GM21381 (cell line): ENCODE measurements at regions not wholly inside any gene's neighbourhood (a gene's known extent, or its start where the extent isn't known, plus 50 kb on each side); places are given as distances from the start of the nearest gene placed in this dataset.

Experiments used
- ATAC-seq: cut with Tn5 transposase; IDR thresholded peaks from one replicate; pipeline ENCODE4 v1.9.1; 2021; ENCODE audit warnings: mild to moderate bottlenecking, moderate library complexity; ENCODE audit not compliant: unreplicated experiment

DNA sequence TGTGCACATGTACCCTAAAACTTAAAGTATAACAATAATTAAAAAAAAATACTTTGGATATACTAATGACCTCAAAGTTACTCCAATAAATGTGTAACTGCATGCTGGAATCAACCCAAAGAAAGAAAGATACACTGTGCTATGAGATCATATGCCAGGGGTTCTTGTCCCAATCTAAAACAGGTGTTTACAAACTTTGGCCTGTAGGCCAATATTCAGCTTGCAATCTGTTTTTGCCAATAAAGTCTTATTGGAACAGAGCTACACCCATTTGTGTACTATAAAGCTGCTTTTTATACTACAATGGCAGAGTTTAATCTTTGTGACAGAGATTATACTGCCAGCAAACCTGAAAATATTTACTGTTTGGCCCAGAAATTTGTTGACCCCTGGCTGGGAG is 138.8 kb upstream of the AFF2 start:
- no peak for ATAC-seq

DNA sequence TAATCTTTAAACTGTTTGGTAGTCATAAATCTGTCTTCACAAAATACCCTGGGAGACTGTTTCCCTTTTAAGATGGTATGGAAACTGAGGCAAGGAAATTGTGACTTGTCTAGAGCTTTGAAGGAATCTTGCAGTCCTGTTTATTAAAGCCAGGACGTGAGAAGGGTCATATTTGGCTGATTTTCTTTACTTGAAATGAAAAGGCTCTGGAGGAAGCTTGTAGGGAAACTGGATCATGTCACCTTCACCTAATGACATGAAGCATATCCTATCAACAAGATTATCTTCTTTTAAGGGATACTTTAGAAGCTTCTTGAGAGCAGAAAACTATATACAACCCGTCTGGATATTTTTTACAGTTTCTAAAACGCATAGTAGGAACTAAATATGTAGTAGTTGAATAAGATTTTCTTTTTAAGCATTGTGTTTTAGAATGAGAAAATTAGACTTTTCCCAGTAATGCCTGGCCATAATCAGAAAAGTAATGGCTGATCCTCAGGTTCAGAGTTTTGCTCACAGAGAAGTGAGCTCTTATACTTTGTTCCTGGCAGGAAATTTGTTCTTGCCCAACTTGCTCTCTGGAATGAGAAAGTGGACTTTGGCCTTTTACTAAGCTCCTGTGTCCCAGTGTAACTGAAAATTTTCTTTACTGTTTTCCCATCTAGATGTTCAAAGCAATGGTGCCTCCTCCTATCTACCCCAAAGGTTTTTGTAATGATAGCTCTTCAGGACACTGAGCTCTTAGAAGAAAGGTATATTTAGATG is 136.8 kb upstream of the AFF2 start:
- no peak for ATAC-seq

GRCh38 chrX:148365233-148365632 is 135.2 kb upstream of the AFF2 start:
- ATAC-seq, result no peak

DNA sequence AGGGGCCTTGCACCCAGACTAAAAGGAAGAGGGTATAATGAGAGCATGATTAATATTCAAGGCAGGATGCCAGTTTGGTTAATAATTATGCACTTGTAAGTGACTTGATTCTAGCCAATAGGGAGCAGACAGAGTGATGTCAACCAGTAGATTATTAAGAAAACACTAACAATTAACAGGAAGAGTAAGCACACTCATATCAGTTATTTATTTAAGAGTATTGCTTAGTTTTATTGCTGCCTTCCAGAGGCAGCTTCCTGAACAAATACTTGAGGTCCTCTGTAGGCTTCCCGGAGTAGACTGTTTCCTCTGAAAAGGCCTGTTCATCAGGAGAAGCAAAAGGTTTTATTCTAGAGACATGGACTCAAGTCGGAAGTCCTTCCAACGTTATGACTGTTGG is 129.1 kb upstream of the AFF2 start:
- no peak for ATAC-seq

DNA sequence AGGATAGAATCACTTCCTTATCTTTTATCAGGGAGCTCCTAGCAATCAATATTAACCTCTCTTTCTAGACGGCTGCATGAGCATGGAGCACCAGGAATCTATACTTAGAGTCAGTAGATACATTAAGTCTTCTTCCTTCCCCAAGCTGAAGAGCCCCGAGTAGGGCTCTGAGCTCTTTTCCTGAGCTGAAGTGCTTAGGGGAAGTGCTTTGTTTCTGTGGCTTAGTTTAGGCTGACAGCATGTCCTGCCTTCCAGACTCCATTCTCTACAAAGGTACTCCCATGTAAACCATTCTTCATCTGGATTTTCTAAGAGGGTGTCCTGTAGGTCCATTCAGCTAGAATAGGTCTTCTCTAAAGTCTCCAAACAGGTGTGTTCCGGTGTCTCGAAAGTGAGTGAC is 127.5 kb upstream of the AFF2 start:
- ATAC-seq, result no peak

- ATAC-seq, result no peak
Observed at GRCh38 chrX:148376342-148376741, 124.1 kb upstream of the AFF2 start.

GRCh38 chrX:148380107-148380506 is 120.3 kb upstream of the AFF2 start:
- ATAC-seq, result peak; percentile 1

GRCh38 chrX:148380650-148381561 is 119.5 kb upstream of the AFF2 start:
- ATAC-seq, result peak; percentile 94

- peak; percentile 32 for ATAC-seq
Observed at GRCh38 chrX:148381603-148382002, 118.8 kb upstream of the AFF2 start.

- no peak for ATAC-seq
Observed at GRCh38 chrX:148382983-148383382, 117.4 kb upstream of the AFF2 start.

GRCh38 chrX:148385471-148385870 is 114.9 kb upstream of the AFF2 start:
- no peak for ATAC-seq

DNA sequence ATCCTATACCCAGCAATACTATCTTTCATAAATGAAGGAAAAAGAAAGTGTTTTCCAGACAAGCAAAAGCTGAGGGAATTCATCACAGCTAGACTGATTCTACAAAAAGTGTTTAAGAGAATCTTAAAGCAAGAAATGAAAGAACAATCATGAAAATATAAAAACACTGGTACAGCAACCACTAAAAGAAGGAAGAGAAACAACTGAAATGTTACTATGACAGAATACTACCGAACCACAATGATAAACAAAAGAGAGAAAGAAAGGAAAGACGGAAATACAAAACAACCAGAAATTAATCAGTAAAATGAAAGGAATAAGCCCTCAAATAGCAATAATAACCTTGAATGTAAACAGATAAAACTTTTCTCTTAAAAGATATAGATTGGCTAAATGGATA is 110.8 kb upstream of the AFF2 start:
- no peak for ATAC-seq

DNA sequence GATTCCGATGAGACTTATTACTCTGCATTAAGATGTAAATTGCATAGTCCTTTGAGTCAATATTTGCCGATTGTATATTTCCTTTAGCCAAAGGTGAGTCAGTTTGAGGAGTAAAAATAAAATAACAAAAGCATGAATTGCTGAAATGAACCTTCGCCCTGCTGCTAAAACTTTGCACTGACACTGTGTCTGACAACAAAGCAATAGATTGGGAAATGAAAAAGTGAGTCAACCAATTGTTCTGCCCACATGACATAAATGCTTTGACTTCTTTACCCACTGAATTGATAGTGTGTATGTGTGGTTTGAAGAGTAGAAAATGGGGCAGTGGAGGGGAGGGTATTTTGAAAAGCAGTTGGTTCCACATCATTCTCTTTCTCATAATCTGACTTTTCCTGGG is 88.4 kb upstream of the AFF2 start:
- no peak for ATAC-seq

- no peak for ATAC-seq
Observed at GRCh38 chrX:148416142-148416541, 84.3 kb upstream of the AFF2 start.

DNA sequence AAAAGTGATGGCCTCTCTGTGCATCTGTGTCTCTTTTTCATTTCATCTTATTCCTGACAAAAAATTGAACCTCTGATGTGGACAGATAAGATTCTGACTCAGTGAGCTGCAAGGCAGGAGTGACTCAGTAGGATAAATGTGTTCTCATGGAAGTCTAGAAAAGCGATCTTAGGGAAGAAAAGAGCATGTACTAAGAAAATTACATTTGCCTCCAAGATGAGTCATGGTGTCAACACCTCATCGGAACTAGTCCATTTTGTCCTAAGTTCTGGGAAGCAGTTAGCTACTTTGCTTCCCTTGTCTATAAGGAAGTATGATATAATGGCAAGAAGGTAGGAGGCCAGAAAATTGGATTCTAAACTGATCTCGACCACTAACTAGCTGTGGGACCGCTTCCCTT is 83.5 kb upstream of the AFF2 start:
- ATAC-seq, result no peak

GRCh38 chrX:148417934-148418333 is 82.5 kb upstream of the AFF2 start:
- ATAC-seq, result no peak

DNA sequence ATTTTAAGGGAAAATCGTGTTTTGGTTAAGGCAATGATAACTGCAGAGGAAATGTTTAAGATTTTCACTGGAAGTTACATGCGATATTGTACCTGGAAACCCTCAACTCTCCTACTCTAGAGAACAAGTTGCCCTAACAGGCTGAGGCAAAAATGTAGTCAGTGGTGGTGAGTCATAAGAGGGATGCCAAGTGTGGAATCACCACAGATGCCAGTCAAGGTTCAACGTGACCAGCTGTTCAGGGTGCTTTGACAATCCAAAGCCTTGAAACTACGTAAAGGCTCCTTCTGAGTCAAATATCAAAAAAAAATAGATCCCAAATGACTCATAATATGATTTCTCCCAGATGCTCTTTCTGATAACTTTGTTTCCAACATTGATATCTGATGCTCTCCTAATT is 77.9 kb upstream of the AFF2 start:
- no peak for ATAC-seq

DNA sequence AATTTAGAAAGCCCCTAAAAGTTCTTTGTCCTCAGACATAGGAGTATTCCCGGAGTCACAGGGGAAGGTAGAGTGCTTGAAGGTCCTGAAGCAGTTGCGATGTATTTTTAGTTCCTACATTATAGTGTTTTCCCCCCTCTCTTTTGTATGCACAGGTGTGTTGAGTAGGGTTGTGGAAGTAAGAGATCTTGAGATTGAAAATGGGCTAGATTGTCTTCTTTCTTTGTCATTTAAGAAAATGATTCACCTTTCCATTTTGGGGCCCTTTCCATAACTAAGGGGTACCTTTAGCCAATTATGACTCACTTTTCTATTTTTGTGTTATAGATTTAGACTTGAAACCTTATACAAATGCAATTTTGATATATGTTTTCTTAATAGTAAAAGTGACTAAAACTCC is 75.8 kb upstream of the AFF2 start:
- no peak for ATAC-seq

DNA sequence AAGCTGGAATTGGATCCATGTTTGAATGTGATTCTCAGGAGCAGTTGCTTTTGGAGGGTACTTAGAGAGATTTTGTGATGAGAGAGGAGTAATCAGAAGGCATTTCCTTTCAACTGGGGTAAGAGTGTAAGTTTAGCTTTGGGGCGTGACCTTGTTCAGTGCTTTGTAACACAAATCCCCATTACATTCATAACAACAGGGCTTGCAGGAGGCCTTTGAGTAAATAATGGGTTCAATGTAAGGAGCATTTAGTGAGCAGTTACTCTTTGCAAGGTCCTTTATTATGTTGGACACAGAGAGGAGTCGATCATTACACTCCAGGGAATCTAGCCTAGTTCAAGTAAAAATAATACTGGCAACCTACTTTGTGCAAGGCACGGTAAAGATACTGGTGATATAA is 74.0 kb upstream of the AFF2 start:
- ATAC-seq, result no peak

DNA sequence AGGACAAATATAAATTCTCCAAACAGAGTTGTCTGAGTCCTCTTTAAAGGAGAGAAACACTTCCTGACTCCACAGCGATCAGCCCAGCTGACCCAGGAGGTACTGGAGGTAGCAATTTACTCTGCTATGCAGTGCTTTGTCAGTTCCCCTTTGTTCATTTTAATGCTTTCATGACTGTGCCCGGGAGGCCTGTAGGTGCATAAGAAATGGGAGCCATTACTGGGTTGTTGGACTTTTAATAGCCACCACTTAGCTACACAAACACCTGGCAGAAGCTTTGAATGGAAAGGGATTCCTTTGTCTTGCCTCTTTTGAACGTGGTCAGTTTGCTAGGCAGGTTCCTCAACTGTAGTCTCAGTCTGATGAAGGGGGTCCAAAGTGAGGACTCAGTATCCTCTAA is 59.0 kb upstream of the AFF2 start:
- ATAC-seq, result no peak

GRCh38 chrX:148443216-148443615 is 57.2 kb upstream of the AFF2 start:
- ATAC-seq, result no peak

GRCh38 chrX:148448686-148449085 is 51.7 kb upstream of the AFF2 start:
- no peak for ATAC-seq
